ENCODE measurements at regions not wholly inside any gene's neighbourhood (a gene's known extent, or its start where the extent isn't known, plus 50 kb on each side); places are given as distances from the start of the nearest gene placed in this dataset.

GRCh38 chr5:133734916-133735315 lies 122.6 kb upstream of the FSTL4 start:
- intact Hi-C loops (cut with DNase I), result no loop called here
- no peak for ATAC-seq
- DNase-seq, result no peak

GRCh38 chr5:133732536-133732935 lies 120.2 kb upstream of the FSTL4 start:
- no peak for ATAC-seq
- no peak for DNase-seq
- intact Hi-C loops (cut with DNase I), result no loop called here

- intact Hi-C loops (cut with DNase I), result no loop called here
- no peak for DNase-seq
- no peak for ATAC-seq
Observed at GRCh38 chr5:133731951-133732350, 119.6 kb upstream of the FSTL4 start.

GRCh38 chr5:133730866-133731265 lies 118.5 kb upstream of the FSTL4 start:
- intact Hi-C loops (cut with DNase I), result no loop called here
- ATAC-seq (no peak), DNase-seq (no peak)

- intact Hi-C loops (cut with DNase I), result no loop called here
- no peak for DNase-seq
Observed at GRCh38 chr5:133730346-133730745, 118.0 kb upstream of the FSTL4 start.

GRCh38 chr5:133729800-133730199 lies 117.5 kb upstream of the FSTL4 start:
- DNase-seq (no peak), ATAC-seq (no peak)
- intact Hi-C loops (cut with DNase I), result no loop called here

More at GRCh38 chr5:133730346-133730745, 118.0 kb upstream of the FSTL4 start:
- no peak for ATAC-seq

GRCh38 chr5:133728475-133728874 lies 116.1 kb upstream of the FSTL4 start:
- intact Hi-C loops (cut with DNase I), result no loop called here
- DNase-seq (no peak), ATAC-seq (no peak)

GRCh38 chr5:133727636-133728035 lies 115.3 kb upstream of the FSTL4 start:
- intact Hi-C loops (cut with DNase I), result no loop called here
- DNase-seq (no peak), ATAC-seq (no peak)

- intact Hi-C loops (cut with DNase I), result no loop called here
- no peak for DNase-seq
- no peak for ATAC-seq
Observed at GRCh38 chr5:133723651-133724366, 111.5 kb upstream of the FSTL4 start.

- intact Hi-C loops (cut with DNase I), result no loop called here
- DNase-seq (no peak), ATAC-seq (no peak)
Observed at GRCh38 chr5:133723126-133723525, 110.8 kb upstream of the FSTL4 start.

- no peak for DNase-seq
- ATAC-seq, result no peak
- intact Hi-C loops (cut with DNase I), result no loop called here
Observed at GRCh38 chr5:133721365-133721764, 109.0 kb upstream of the FSTL4 start.

GRCh38 chr5:133718457-133718856 lies 106.1 kb upstream of the FSTL4 start:
- intact Hi-C loops (cut with DNase I), result no loop called here
- no peak for DNase-seq
- no peak for ATAC-seq

- no peak for ATAC-seq
- intact Hi-C loops (cut with DNase I), result no loop called here
- DNase-seq, result no peak
Observed at GRCh38 chr5:133716532-133717183, 104.3 kb upstream of the FSTL4 start.

- DNase-seq (no peak), ATAC-seq (no peak)
- intact Hi-C loops (cut with DNase I), result no loop called here
Observed at GRCh38 chr5:133715616-133716015, 103.3 kb upstream of the FSTL4 start.

- ATAC-seq (no peak), DNase-seq (no peak)
- intact Hi-C loops (cut with DNase I), result no loop called here
Observed at GRCh38 chr5:133715216-133715615, 102.9 kb upstream of the FSTL4 start.

- DNase-seq, result no peak
- intact Hi-C loops (cut with DNase I), result no loop called here
- no peak for ATAC-seq
Observed at GRCh38 chr5:133714161-133714915, 102.0 kb upstream of the FSTL4 start.

- no peak for ATAC-seq
- no peak for DNase-seq
- intact Hi-C loops (cut with DNase I), result no loop called here
Observed at GRCh38 chr5:133713751-133714150, 101.4 kb upstream of the FSTL4 start.

- DNase-seq, result no peak
- ATAC-seq, result no peak
- intact Hi-C loops (cut with DNase I), result no loop called here
Observed at GRCh38 chr5:133713209-133713608, 100.9 kb upstream of the FSTL4 start.

- ATAC-seq, result no peak
- intact Hi-C loops (cut with DNase I), result no loop called here
- DNase-seq, result no peak
Observed at GRCh38 chr5:133712562-133712961, 100.2 kb upstream of the FSTL4 start.

- intact Hi-C loops (cut with DNase I), result no loop called here
- ATAC-seq, result no peak
- DNase-seq, result no peak
Observed at GRCh38 chr5:133709209-133709725, 96.9 kb upstream of the FSTL4 start.
